ENCODE measurements at regions not wholly inside any gene's neighbourhood (a gene's known extent, or its start where the extent isn't known, plus 50 kb on each side); places are given as distances from the start of the nearest gene placed in this dataset.
A peak's percentile ranks its signal among the peaks of the same experiment; 100 is the strongest.

- H3K36me3 ChIP-seq (ENCODE audit: control insufficient read depth, insufficient read depth, low read length): no peaks in the 10 kb centered on the region
- no peak overlapping the region for H3K4me3 ChIP-seq (ENCODE audit: low read depth, low read length)
- peak; percentile 37 for DNase-seq (ENCODE audit: low read depth)
- ChIA-PET CTCF (interaction anchor here (1.1 to 1.3 kb wide), 2 partner anchors 15 to 59 kb away, joined by 3 to 4 read pairs; no protein-coding TSS in a partner anchor), POLR2A (interaction anchor here (0.5 kb wide), 1 partner anchor 21 kb away, joined by 11 read pairs; no protein-coding TSS in a partner anchor)
- TF ChIP-seq CTCF (IDR thresholded peaks at IDR 0.05; ENCODE audit: insufficient read depth, low read depth, low read length): no peak
- H3K27me3 ChIP-seq (ENCODE audit: control insufficient read depth, insufficient read depth, low read length): no peaks in the 10 kb centered on the region
Measured at GRCh38 chr4:156710365-156711192, 261.0 kb downstream of the PDGFC start.

- Histone ChIP-seq H3K4me3 (ENCODE audit: low read depth, low read length) (no peak overlapping the region), H3K27me3 (ENCODE audit: control insufficient read depth, insufficient read depth, low read length) (no peaks in the 10 kb centered on the region), H3K36me3 (ENCODE audit: control insufficient read depth, insufficient read depth, low read length) (no peaks in the 10 kb centered on the region)
- CTCF ChIA-PET: no interaction called here
- TF ChIP-seq CTCF (IDR thresholded peaks at IDR 0.05; ENCODE audit: insufficient read depth, low read depth, low read length): no peak
- POLR2A ChIA-PET: no interaction called here
- DNase-seq (ENCODE audit: low read depth): peak; percentile 24
Measured at GRCh38 chr4:156705311-156705710, 266.3 kb downstream of the PDGFC start.

- DNase-seq (ENCODE audit: low read depth): no peak
- ChIA-PET CTCF (no interaction called here), POLR2A (no interaction called here)
- Histone ChIP-seq H3K36me3 (ENCODE audit: control insufficient read depth, insufficient read depth, low read length) (no peaks in the 10 kb centered on the region), H3K4me3 (ENCODE audit: low read depth, low read length) (no peak overlapping the region), H3K27me3 (ENCODE audit: control insufficient read depth, insufficient read depth, low read length) (no peaks in the 10 kb centered on the region)
- no peak for TF ChIP-seq CTCF (IDR thresholded peaks at IDR 0.05; ENCODE audit: insufficient read depth, low read depth, low read length)
Measured at GRCh38 chr4:156695163-156695562, 276.4 kb downstream of the PDGFC start.

- no peak for TF ChIP-seq CTCF (IDR thresholded peaks at IDR 0.05; ENCODE audit: insufficient read depth, low read depth, low read length)
- Histone ChIP-seq H3K4me3 (ENCODE audit: low read depth, low read length) (no peak overlapping the region), H3K36me3 (ENCODE audit: control insufficient read depth, insufficient read depth, low read length) (no peaks in the 10 kb centered on the region), H3K27me3 (ENCODE audit: control insufficient read depth, insufficient read depth, low read length) (no peaks in the 10 kb centered on the region)
- ChIA-PET POLR2A (no interaction called here), CTCF (no interaction called here)
- DNase-seq (ENCODE audit: low read depth): no peak
Measured at GRCh38 chr4:156694413-156694812, 277.2 kb downstream of the PDGFC start.

GRCh38 chr4:156693557-156693956 lies 278.0 kb downstream of the PDGFC start:
- Histone ChIP-seq H3K27me3 (ENCODE audit: control insufficient read depth, insufficient read depth, low read length) (no peaks in the 10 kb centered on the region), H3K4me3 (ENCODE audit: low read depth, low read length) (no peak overlapping the region), H3K36me3 (ENCODE audit: control insufficient read depth, insufficient read depth, low read length) (no peaks in the 10 kb centered on the region)
- ChIA-PET CTCF (interaction anchor here (1.0 to 1.5 kb wide), 2 partner anchors 20 to 26 kb away, joined by 3 read pairs; no protein-coding TSS in a partner anchor), POLR2A (no interaction called here)
- no peak for TF ChIP-seq CTCF (IDR thresholded peaks at IDR 0.05; ENCODE audit: insufficient read depth, low read depth, low read length)
- no peak for DNase-seq (ENCODE audit: low read depth)

Measured in BJ (cell line).